H9 (cell line): ENCODE measurements at regions not wholly inside any gene's neighbourhood (a gene's known extent, or its start where the extent isn't known, plus 50 kb on each side); places are given as distances from the start of the nearest gene placed in this dataset.

ENCODE experiments used
- DNase-seq: peaks from one replicate; pipeline ENCODE4 v3.0.0-alpha.2; 2017
- H2AFZ ChIP-seq: one replicate; pipeline ENCODE4 v1.6.1; 2013; ENCODE audit warnings: mild to moderate bottlenecking, low read length, control low read depth, moderate library complexity
- H2AK5ac ChIP-seq: 2 replicates; pipeline ENCODE4 v1.6.1; 2013; ENCODE audit warnings: low read length, control low read depth, mixed read lengths; ENCODE audit not compliant: insufficient read length
- H2BK120ac ChIP-seq: one replicate; pipeline ENCODE4 v1.6.1; 2013; ENCODE audit warnings: low read depth, mild to moderate bottlenecking, low read length, control low read depth, inconsistent platforms; ENCODE audit not compliant: poor library complexity, severe bottlenecking
- H2BK12ac ChIP-seq: 2 replicates; pipeline ENCODE4 v1.6.1; 2013; ENCODE audit warnings: low read length, control low read depth, mixed read lengths, low read depth; ENCODE audit not compliant: insufficient read length
- H2BK15ac ChIP-seq: 2 replicates; pipeline ENCODE4 v1.6.1; 2013; ENCODE audit warnings: low read depth, low read length, control low read depth
- H2BK20ac ChIP-seq: one replicate; pipeline ENCODE4 v1.6.1; 2013; ENCODE audit warnings: low read depth, mild to moderate bottlenecking, low read length, control low read depth, inconsistent platforms; ENCODE audit not compliant: poor library complexity, severe bottlenecking
- H2BK5ac ChIP-seq: 2 replicates; pipeline ENCODE4 v1.6.1; 2013; ENCODE audit warnings: low read length, control low read depth, mixed read lengths; ENCODE audit not compliant: insufficient read length
- H3K14ac ChIP-seq: 2 replicates; pipeline ENCODE4 v1.6.1; 2013; ENCODE audit warnings: low read length, control low read depth; ENCODE audit not compliant: insufficient read depth
- H3K18ac ChIP-seq: 2 replicates; pipeline ENCODE4 v1.6.1; 2013; ENCODE audit warnings: low read depth, mild to moderate bottlenecking, mixed read lengths, low read length, control low read depth; ENCODE audit not compliant: insufficient read length
- H3K23ac ChIP-seq: 2 replicates; pipeline ENCODE4 v1.6.1; 2013; ENCODE audit warnings: low read length, control low read depth, mixed read lengths, low read depth; ENCODE audit not compliant: insufficient read length
- H3K23me2 ChIP-seq: 2 replicates; pipeline ENCODE4 v1.6.1; 2013; ENCODE audit warnings: low read depth, mild to moderate bottlenecking, mixed read lengths, low read length, control low read depth; ENCODE audit not compliant: insufficient read length, poor library complexity, severe bottlenecking
- H3K27ac ChIP-seq: 2 replicates; pipeline ENCODE4 v1.5.1; 2013; ENCODE audit warnings: low read length, control low read depth, mixed read lengths, low read depth; ENCODE audit not compliant: insufficient read length
- H3K27me3 ChIP-seq: 2 replicates; pipeline ENCODE4 v1.6.1; 2013; ENCODE audit warnings: low read length, control low read depth, inconsistent platforms; ENCODE audit not compliant: insufficient read depth
- H3K4ac ChIP-seq: 2 replicates; pipeline ENCODE4 v1.6.1; 2013; ENCODE audit warnings: low read depth, mild to moderate bottlenecking, control low read depth, inconsistent platforms, low read length, moderate library complexity
- H3K4me1 ChIP-seq: 2 replicates; pipeline ENCODE4 v1.6.1; 2013; ENCODE audit warnings: low read length, control low read depth, inconsistent platforms; ENCODE audit not compliant: insufficient read depth
- H3K4me2 ChIP-seq: 2 replicates; pipeline ENCODE4 v1.6.1; 2013; ENCODE audit warnings: low read length, control low read depth, mixed read lengths; ENCODE audit not compliant: insufficient read length, insufficient read depth
- H3K56ac ChIP-seq: 2 replicates; pipeline ENCODE4 v1.6.1; 2013; ENCODE audit warnings: low read depth, mild to moderate bottlenecking, mixed read lengths, low read length, control low read depth; ENCODE audit not compliant: insufficient read length
- H3K79me1 ChIP-seq: 2 replicates; pipeline ENCODE4 v1.6.1; 2013; ENCODE audit warnings: low read depth, mild to moderate bottlenecking, moderate library complexity, low read length, control low read depth, inconsistent platforms; ENCODE audit not compliant: insufficient read depth, poor library complexity, severe bottlenecking
- H3K79me2 ChIP-seq: 2 replicates; pipeline ENCODE4 v1.6.1; 2013; ENCODE audit warnings: low read length, control low read depth, inconsistent platforms; ENCODE audit not compliant: insufficient read depth
- H3K9ac ChIP-seq: 2 replicates; pipeline ENCODE4 v1.6.1; 2013; ENCODE audit warnings: low read length, control low read depth, mixed read lengths; ENCODE audit not compliant: insufficient read length; ENCODE audit errors: extremely low read depth
- H3K9me3 ChIP-seq: one replicate; pipeline ENCODE4 v1.6.1; 2013; ENCODE audit warnings: low read depth, low read length, inconsistent platforms; ENCODE audit not compliant: control insufficient read depth
- H3T11ph ChIP-seq: one replicate; pipeline ENCODE4 v1.6.1; 2013; ENCODE audit warnings: mild to moderate bottlenecking, low read length, control low read depth, inconsistent platforms
- H4K20me1 ChIP-seq: one replicate; pipeline ENCODE4 v1.6.1; 2013; ENCODE audit not compliant: control insufficient read depth, insufficient read length, insufficient read depth
- H4K5ac ChIP-seq: 2 replicates; pipeline ENCODE4 v1.6.1; 2013; ENCODE audit warnings: low read depth, mild to moderate bottlenecking, mixed read lengths, low read length, control low read depth; ENCODE audit not compliant: insufficient read length
- H4K8ac ChIP-seq: replicated peaks from 2 replicates; pipeline ENCODE4 v1.6.1; 2013; ENCODE audit warnings: low read length, control low read depth, mixed read lengths, low read depth; ENCODE audit not compliant: insufficient read length
- H4K91ac ChIP-seq: 2 replicates; pipeline ENCODE4 v1.6.1; 2013; ENCODE audit warnings: low read depth, mild to moderate bottlenecking, moderate library complexity, mixed read lengths, low read length, control low read depth; ENCODE audit not compliant: insufficient read length
- H3K27ac Mint-ChIP-seq, 3 experiments: 2 replicates in 2 of 3; 3 replicates in 1 of 3; pipeline ENCODE4 v1.8.0; 2020 to 2021; ENCODE audit warnings: mixed read lengths in 3 of 3, mild to moderate bottlenecking in 1 of 3, moderate library complexity in 1 of 3
- H3K27me3 Mint-ChIP-seq: 2 replicates; pipeline ENCODE4 v1.8.0; 2021; ENCODE audit warnings: low read depth, mild to moderate bottlenecking, moderate library complexity, mixed read lengths
- H3K36me3 Mint-ChIP-seq, 3 experiments: 2 replicates in 2 of 3; 3 replicates in 1 of 3; pipeline ENCODE4 v1.8.0; 2020 to 2021; ENCODE audit warnings: low read depth in 3 of 3, mixed read lengths in 3 of 3; ENCODE audit not compliant: insufficient read depth in 1 of 3
- H3K4me1 Mint-ChIP-seq, 2 experiments: 2 replicates each; pipeline ENCODE4 v1.8.0; 2020; ENCODE audit warnings: mixed read lengths in 2 of 2
- H3K4me3 Mint-ChIP-seq, 2 experiments: 2 replicates in 1 of 2; 3 replicates in 1 of 2; pipeline ENCODE4 v1.8.0; 2020 to 2021; ENCODE audit warnings: mild to moderate bottlenecking in 2 of 2, mixed read lengths in 2 of 2, moderate library complexity in 1 of 2
- H3K9me3 Mint-ChIP-seq, 2 experiments: 2 replicates in 1 of 2; 3 replicates in 1 of 2; pipeline ENCODE4 v1.8.0; 2020; ENCODE audit warnings: mild to moderate bottlenecking in 2 of 2, mixed read lengths in 2 of 2, moderate library complexity in 1 of 2
- WGBS: extraction: QIAGEN DNeasy Blood & Tissue Kit; methylation state at CpG from one replicate; pipeline ENCODE4 v1.1.7; 2013; ENCODE audit warnings: missing lambda C conversion rate, low lambda C conversion rate, mixed read lengths; ENCODE audit not compliant: insufficient read length; ENCODE audit errors: extremely low coverage; 5-methylcytosine and 5-hydroxymethylcytosine counted together
- TF ChIP-seq, protein P1 (sequence below): fragments of 200-600 bp; sonication (generic); conservative IDR thresholded peaks from 3 replicates; pipeline ENCODE4 v1.8.0; 2021; ENCODE audit warnings: antibody characterized with exemption, mild to moderate bottlenecking

- TF ChIP-seq, protein P1, sequence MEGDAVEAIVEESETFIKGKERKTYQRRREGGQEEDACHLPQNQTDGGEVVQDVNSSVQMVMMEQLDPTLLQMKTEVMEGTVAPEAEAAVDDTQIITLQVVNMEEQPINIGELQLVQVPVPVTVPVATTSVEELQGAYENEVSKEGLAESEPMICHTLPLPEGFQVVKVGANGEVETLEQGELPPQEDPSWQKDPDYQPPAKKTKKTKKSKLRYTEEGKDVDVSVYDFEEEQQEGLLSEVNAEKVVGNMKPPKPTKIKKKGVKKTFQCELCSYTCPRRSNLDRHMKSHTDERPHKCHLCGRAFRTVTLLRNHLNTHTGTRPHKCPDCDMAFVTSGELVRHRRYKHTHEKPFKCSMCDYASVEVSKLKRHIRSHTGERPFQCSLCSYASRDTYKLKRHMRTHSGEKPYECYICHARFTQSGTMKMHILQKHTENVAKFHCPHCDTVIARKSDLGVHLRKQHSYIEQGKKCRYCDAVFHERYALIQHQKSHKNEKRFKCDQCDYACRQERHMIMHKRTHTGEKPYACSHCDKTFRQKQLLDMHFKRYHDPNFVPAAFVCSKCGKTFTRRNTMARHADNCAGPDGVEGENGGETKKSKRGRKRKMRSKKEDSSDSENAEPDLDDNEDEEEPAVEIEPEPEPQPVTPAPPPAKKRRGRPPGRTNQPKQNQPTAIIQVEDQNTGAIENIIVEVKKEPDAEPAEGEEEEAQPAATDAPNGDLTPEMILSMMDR: no peak
- Histone ChIP-seq H2BK12ac (no peak overlapping the region), H3K18ac (no peak overlapping the region), H3K9ac (no peak overlapping the region), H2BK5ac (no peak overlapping the region), H3K14ac (no peak overlapping the region), H4K20me1 (no peaks in the 10 kb centered on the region), H2AK5ac (no peak overlapping the region), H2BK15ac (no peak overlapping the region), H2BK120ac (no peak overlapping the region), H3K9me3 (no peaks in the 10 kb centered on the region), H3K56ac (no peak overlapping the region), H2BK20ac (no peak overlapping the region), H2AFZ (no peak overlapping the region), H4K8ac (no peak overlapping the region), H3K23ac (no peak overlapping the region), H3K4me1 (no peaks in the 10 kb centered on the region), H4K91ac (no peak overlapping the region), H4K5ac (no peak overlapping the region), H3K27me3 (no peaks in the 10 kb centered on the region), H3T11ph (no peak overlapping the region), H3K79me1 (no peaks in the 10 kb centered on the region), H3K79me2 (no peaks in the 10 kb centered on the region), H3K4me2 (no peak overlapping the region), H3K4ac (no peak overlapping the region), H3K23me2 (no peaks in the 10 kb centered on the region), H3K27ac (no peak overlapping the region)
- no CpG with 5 or more reads among the region's 2 CpGs for WGBS
- Mint-ChIP-seq H3K4me3 (no peak overlapping the region), H3K36me3 (no peaks in the 10 kb centered on the region; a peak in 1 of 7 replicates), H3K9me3 (peaks cover 2 to 8% of the 10 kb centered on the region in 2 experiments; a peak in 4 of 5 replicates), H3K27me3 (peaks cover 17% of the 10 kb centered on the region), H3K4me1 (no peaks in the 10 kb centered on the region), H3K27ac (no peak overlapping the region)
- no peak for DNase-seq
These were observed 75.7 kb downstream of the LHX2 start for GRCh38 chr9:124087226-124087625.
